HepG2 (cell line): ENCODE measurements at regions not wholly inside any gene's neighbourhood (a gene's known extent, or its start where the extent isn't known, plus 50 kb on each side); places are given as distances from the start of the nearest gene placed in this dataset.
A peak's percentile ranks its signal among the peaks of the same experiment; 100 is the strongest.

Source experiments
- ATAC-seq: fragments of 200-7000 bp; cut with Tn5 transposase; 3 replicates; pipeline ENCODE4 v1.9.1; 2020; ENCODE audit warnings: mild to moderate bottlenecking, moderate library complexity
- BruUV-seq: library from RNA; stranded (reverse); fragments of 400-500 nt; replicated peaks from 2 replicates; lab custom pipeline; 2021; lab: Mats Ljungman, UMichigan
- CTCF ChIA-PET: fragments of 300-600 bp; formaldehyde crosslinking; extraction: SDS; loops from one replicate; lab custom pipeline; 2021; ENCODE audit warnings: low total read pairs, inconsistent platforms, low intra/inter-chr PET ratio; lab: Yijun Ruan, JAX
- POLR2A ChIA-PET: fragments of 350-600 bp; sonication (Branson Sonifier 250); formaldehyde crosslinking; loops from one replicate; lab custom pipeline; 2020; ENCODE audit warnings: antibody characterized with exemption, inconsistent platforms; lab: Yijun Ruan, JAX
- DNase-seq: peaks from one replicate; pipeline ENCODE4 v3.0.0-alpha.2; 2015; ENCODE audit warnings: low spot score
- FAIRE-seq: peaks from 3 replicates; lab custom pipeline; 2011; peaks lifted over from hg19 to GRCh38; lab: Jason Lieb, UNC
- H2AFZ ChIP-seq: one replicate; pipeline ENCODE4 v1.6.1; 2011; ENCODE audit warnings: low read length, inconsistent platforms
- H3K27ac ChIP-seq: fragments of 300-600 bp; 3 replicates; pipeline ENCODE4 v1.8.0; 2011; ENCODE audit warnings: mixed run types, mild to moderate bottlenecking, mixed read lengths, low read length, inconsistent platforms; ENCODE audit not compliant: insufficient read depth; ENCODE audit errors: extremely low read length
- H3K27me3 ChIP-seq, 2 experiments: fragments of 200-600 bp in 1 of 2; 2 replicates in 1 of 2; 3 replicates in 1 of 2; pipeline versions ENCODE4 v1.6.0 to v1.8.0; 2011; ENCODE audit warnings: low read length in 2 of 2, mild to moderate bottlenecking in 2 of 2, moderate library complexity in 2 of 2, inconsistent platforms in 1 of 2; ENCODE audit not compliant: insufficient read depth in 2 of 2, control insufficient read depth in 1 of 2
- H3K36me3 ChIP-seq, 2 experiments: fragments of 200-600 bp in 1 of 2; replicated peaks in 1 of 2; 2 replicates in 1 of 2; 3 replicates in 1 of 2; pipeline versions ENCODE4 v1.5.1 to v1.8.0; 2011; ENCODE audit warnings: low read length in 2 of 2, inconsistent platforms in 1 of 2; ENCODE audit not compliant: insufficient read depth in 2 of 2, control insufficient read depth in 1 of 2
- H3K4me1 ChIP-seq: 2 replicates; pipeline ENCODE4 v1.5.1; 2012; ENCODE audit warnings: low read length, inconsistent platforms; ENCODE audit not compliant: insufficient read depth
- H3K4me2 ChIP-seq: 2 replicates; pipeline ENCODE4 v1.6.0; 2011; ENCODE audit warnings: low read depth, low read length, inconsistent platforms
- H3K4me3 ChIP-seq, 3 experiments: fragments of 200-600 bp in 1 of 3; sonication (generic), shearing (Covaris generic) in 1 of 3; replicated peaks in 1 of 3; 2 replicates each; pipeline ENCODE4 v1.5.1; 2011 to 2016; ENCODE audit warnings: low read length in 3 of 3, inconsistent platforms in 2 of 3, low read depth in 2 of 3, mild to moderate bottlenecking in 2 of 3, control low read depth in 1 of 3, mixed read lengths in 1 of 3; ENCODE audit not compliant: insufficient read depth in 1 of 3
- H3K79me2 ChIP-seq: one replicate; pipeline ENCODE4 v1.6.1; 2011; ENCODE audit warnings: low read length, inconsistent platforms; ENCODE audit not compliant: insufficient read depth
- H3K9ac ChIP-seq: 2 replicates; pipeline ENCODE4 v1.6.0; 2011; ENCODE audit warnings: mild to moderate bottlenecking, low read depth, low read length, inconsistent platforms; ENCODE audit not compliant: insufficient read depth
- H3K9me3 ChIP-seq: 2 replicates; pipeline ENCODE4 v1.5.1; 2012; ENCODE audit warnings: mild to moderate bottlenecking, low read length
- H4K20me1 ChIP-seq: 2 replicates; pipeline ENCODE4 v1.6.0; 2011; ENCODE audit warnings: inconsistent platforms, mild to moderate bottlenecking, low read length, moderate library complexity; ENCODE audit not compliant: insufficient read depth
- MAX ChIP-seq: IDR thresholded peaks from 2 replicates; pipeline ENCODE4 v1.6.1; 2012; ENCODE audit warnings: inconsistent platforms
- NFE2 ChIP-seq: sonication (generic); formaldehyde crosslinking; IDR thresholded peaks from 2 replicates; pipeline ENCODE4 v1.4.0; 2020; ENCODE audit warnings: missing genetic modification reagents
- SOX5 ChIP-seq: IDR thresholded peaks from 2 replicates; pipeline ENCODE4 v1.6.1; 2016; ENCODE audit warnings: borderline replicate concordance
- ZNF431 ChIP-seq: sonication (generic); formaldehyde crosslinking; IDR thresholded peaks from 2 replicates; pipeline ENCODE4 v1.9.0; 2022; ENCODE audit warnings: missing genetic modification reagents, low read depth, mild to moderate bottlenecking, borderline replicate concordance
- ZNF569 ChIP-seq: sonication (generic); formaldehyde crosslinking; IDR thresholded peaks from 2 replicates; pipeline ENCODE4 v1.5.0; 2020; ENCODE audit warnings: mild to moderate bottlenecking, missing genetic modification reagents, moderate library complexity, borderline replicate concordance
- ZNF614 ChIP-seq: IDR thresholded peaks from 2 replicates; pipeline ENCODE4 v1.6.1; 2018; ENCODE audit warnings: missing biosample characterization, missing genetic modification reagents, inconsistent platforms, borderline replicate concordance
- ZNF709 ChIP-seq: sonication (generic); formaldehyde crosslinking; IDR thresholded peaks from 2 replicates; pipeline ENCODE4 v1.5.0; 2020; ENCODE audit warnings: mild to moderate bottlenecking, missing genetic modification reagents
- WGBS: methylation state at CpG from one replicate; pipeline ENCODE4 v1.1.6; 2017; ENCODE audit warnings: low lambda C conversion rate; 5-methylcytosine and 5-hydroxymethylcytosine counted together
- in situ Hi-C: cut with HindIII; loops from 2 replicates; pipeline ENCODE4 v1.10.0; 2017; ENCODE audit warnings: low pct_unique_long_range_greater_than_20kb; ENCODE audit not compliant: extremely low pct_ligation_motif_present
- intact Hi-C: fragments of 100-400 bp; cut with micrococcal nuclease; formaldehyde crosslinking; loops from one replicate; pipeline ENCODE4 v1.10.0; 2022; ENCODE audit not compliant: unreplicated experiment
- TF ChIP-seq, protein P1 (sequence below): sonication (generic); formaldehyde crosslinking; IDR thresholded peaks from 2 replicates; pipeline ENCODE4 v1.4.0; 2020; ENCODE audit warnings: missing genetic modification reagents, borderline replicate concordance

DNA sequence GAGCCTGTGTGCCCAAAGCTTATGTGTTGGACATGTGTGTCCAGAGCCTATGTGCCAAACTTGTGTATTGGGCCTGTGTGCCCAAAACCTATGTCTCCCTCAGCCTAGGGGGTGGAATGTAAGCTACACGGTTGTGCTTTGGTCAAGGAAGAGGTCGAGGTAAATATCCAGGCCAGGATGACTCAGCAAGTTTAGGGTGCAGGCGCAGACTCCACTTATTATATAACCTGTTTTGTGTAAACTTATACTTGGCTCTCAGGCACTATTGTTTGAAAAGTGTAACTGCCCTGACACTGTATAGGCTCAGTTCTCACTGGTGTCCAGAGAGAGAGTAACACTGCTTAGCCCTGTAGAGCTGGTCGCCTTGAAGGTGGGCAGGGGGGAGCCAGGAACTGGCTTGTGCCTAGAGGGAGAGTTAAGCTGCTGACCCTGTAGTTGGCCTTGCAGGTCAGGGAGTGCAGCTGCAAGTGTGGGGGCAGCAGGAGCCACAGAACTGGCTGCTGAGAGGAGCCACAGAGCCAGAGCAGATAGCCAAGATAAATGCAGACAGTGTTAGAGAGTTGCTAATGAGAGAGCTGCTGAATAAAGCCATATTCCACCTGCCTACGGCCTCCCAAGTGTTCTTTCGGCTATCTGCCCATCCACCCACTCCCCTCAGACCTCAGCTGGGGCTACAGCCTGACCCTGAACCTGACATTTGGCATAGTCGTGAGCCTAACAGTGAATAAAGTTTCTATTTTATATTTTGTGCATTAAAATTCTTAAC lies 517.2 kb upstream of the SLITRK1 start (continued):
- peak; percentile 27; the same call in 1 of the 2 replicates for TF ChIP-seq SOX5 (CRISPR knock-in tag)
- no peak for TF ChIP-seq ZNF569 (CRISPR knock-in tag)
- TF ChIP-seq, protein P1, sequence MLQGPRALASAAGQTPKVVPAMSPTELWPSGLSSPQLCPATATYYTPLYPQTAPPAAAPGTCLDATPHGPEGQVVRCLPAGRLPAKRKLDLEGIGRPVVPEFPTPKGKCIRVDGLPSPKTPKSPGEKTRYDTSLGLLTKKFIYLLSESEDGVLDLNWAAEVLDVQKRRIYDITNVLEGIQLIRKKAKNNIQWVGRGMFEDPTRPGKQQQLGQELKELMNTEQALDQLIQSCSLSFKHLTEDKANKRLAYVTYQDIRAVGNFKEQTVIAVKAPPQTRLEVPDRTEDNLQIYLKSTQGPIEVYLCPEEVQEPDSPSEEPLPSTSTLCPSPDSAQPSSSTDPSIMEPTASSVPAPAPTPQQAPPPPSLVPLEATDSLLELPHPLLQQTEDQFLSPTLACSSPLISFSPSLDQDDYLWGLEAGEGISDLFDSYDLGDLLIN, result no peak
- no peak for TF ChIP-seq ZNF709
- peak; percentile 14; the same call in 1 of the 2 replicates for TF ChIP-seq NFE2 (CRISPR knock-in tag)

DNA sequence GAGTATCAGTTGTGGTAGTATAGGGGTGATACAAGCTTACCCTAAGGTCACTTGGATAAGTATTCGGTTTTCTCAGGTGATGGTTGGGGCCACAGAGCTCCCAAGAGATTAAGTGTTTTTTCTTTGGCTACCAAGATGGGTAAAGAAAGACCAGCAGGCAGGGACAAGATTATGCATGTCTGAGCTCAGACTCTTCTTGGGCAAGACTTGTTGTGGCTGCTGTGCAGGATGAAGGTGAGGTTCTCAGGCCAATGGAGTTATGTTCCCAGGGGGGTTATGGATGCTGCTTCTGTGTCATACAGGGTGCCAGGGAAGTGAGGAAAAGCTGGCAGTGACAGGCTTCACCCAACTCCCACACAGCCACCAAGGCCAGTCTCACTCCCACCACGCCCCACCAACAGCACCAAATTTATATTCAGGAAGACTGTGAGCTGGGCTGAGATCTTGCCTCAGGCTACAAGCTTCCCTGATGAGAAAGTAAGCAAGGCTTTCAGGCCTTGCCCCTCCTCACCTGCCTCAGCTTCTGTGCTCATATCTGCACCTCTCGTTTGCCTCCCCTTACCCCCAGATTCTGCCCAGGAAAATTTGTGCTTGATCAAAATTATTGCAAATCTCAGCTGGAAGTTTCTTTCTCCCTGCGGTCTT lies 511.8 kb upstream of the SLITRK1 start:
- Histone ChIP-seq H3K79me2 (no peaks in the 10 kb centered on the region), H3K4me1 (peaks cover 2% of the 10 kb centered on the region), H2AFZ (no peak overlapping the region), H3K36me3 (no peaks in the 10 kb centered on the region), H3K4me3 (no peak overlapping the region), H4K20me1 (no peaks in the 10 kb centered on the region), H3K9me3 (peaks cover 36% of the 10 kb centered on the region), H3K27me3 (no peaks in the 10 kb centered on the region), H3K27ac (no peak overlapping the region), H3K9ac (no peak overlapping the region), H3K4me2 (no peak overlapping the region)
- no peak for ATAC-seq
- TF ChIP-seq ZNF614 (CRISPR knock-in tag), result no peak
- TF ChIP-seq MAX, result no peak
- no peak for TF ChIP-seq ZNF431 (CRISPR knock-in tag)
- no TSS peak for BruUV-seq
- no peak for FAIRE-seq
- WGBS, result 1% methylated on average over 4 of the region's 4 CpGs
- intact Hi-C loops, result no loop called here
- ChIA-PET POLR2A (no interaction called here), CTCF (no interaction called here)
- in situ Hi-C loops, result no loop called here
- no peak for DNase-seq
